ENCODE measurements at regions not wholly inside any gene's neighbourhood (a gene's known extent, or its start where the extent isn't known, plus 50 kb on each side); places are given as distances from the start of the nearest gene placed in this dataset.
"Not testable (repeated sequence)": the region's sequence is repeated elsewhere in the genome, so short reads cannot be mapped to it uniquely, and the experiment has no call there.

GRCh38 chr2:35199298-35199697 is 1156.3 kb upstream of the CRIM1 start:
- H3K4me3 ChIP-seq (ENCODE audit: low read depth, low read length): no peak overlapping the region
- no peak for DNase-seq (ENCODE audit: low read depth)
- TF ChIP-seq, protein P1, sequence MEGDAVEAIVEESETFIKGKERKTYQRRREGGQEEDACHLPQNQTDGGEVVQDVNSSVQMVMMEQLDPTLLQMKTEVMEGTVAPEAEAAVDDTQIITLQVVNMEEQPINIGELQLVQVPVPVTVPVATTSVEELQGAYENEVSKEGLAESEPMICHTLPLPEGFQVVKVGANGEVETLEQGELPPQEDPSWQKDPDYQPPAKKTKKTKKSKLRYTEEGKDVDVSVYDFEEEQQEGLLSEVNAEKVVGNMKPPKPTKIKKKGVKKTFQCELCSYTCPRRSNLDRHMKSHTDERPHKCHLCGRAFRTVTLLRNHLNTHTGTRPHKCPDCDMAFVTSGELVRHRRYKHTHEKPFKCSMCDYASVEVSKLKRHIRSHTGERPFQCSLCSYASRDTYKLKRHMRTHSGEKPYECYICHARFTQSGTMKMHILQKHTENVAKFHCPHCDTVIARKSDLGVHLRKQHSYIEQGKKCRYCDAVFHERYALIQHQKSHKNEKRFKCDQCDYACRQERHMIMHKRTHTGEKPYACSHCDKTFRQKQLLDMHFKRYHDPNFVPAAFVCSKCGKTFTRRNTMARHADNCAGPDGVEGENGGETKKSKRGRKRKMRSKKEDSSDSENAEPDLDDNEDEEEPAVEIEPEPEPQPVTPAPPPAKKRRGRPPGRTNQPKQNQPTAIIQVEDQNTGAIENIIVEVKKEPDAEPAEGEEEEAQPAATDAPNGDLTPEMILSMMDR (IDR thresholded peaks at IDR 0.05; ENCODE audit: low read depth, low read length): no peak
- TF ChIP-seq POLR2A (IDR thresholded peaks at IDR 0.05; ENCODE audit: extremely low read depth, insufficient read length): no peak
- TF ChIP-seq, protein P2, sequence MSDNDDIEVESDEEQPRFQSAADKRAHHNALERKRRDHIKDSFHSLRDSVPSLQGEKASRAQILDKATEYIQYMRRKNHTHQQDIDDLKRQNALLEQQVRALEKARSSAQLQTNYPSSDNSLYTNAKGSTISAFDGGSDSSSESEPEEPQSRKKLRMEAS (IDR thresholded peaks at IDR 0.05; ENCODE audit: low read depth, low read length): no peak

GRCh38 chr2:35185861-35186412 is 1169.6 kb upstream of the CRIM1 start:
- TF ChIP-seq MYC (IDR thresholded peaks at IDR 0.05; ENCODE audit: low read depth, low read length) (no peak), POLR2A (IDR thresholded peaks at IDR 0.05; ENCODE audit: extremely low read depth, insufficient read length) (no peak)
- TF ChIP-seq, protein P2 (IDR thresholded peaks at IDR 0.05; ENCODE audit: low read depth, low read length): no peak
- TF ChIP-seq, protein P1 (IDR thresholded peaks at IDR 0.05; ENCODE audit: low read depth, low read length): no peak
- no peak overlapping the region for H3K4me3 ChIP-seq (ENCODE audit: low read depth, low read length)
- no peak for DNase-seq (ENCODE audit: low read depth)

DNA sequence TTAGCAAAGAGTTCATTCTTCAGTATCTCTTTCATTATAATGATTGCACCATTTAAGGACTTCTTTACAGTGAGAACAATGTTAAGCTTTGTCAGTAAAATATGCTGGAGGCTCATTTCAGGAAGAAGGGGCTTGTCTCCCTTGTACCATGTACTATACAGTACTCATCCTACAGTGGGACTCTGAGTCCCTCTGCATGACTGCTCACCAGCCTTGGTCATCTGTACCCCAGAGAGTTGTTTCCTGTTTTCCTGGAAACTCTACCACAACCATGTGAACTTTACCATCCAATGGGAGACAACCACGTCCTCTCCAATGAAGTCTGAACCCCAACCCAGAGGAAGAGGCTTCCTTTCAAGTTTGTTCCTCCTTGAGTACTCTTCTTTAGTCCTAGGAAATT is 1171.1 kb upstream of the CRIM1 start:
- TF ChIP-seq, protein P2 (IDR thresholded peaks at IDR 0.05; ENCODE audit: low read depth, low read length): no peak
- TF ChIP-seq MYC (IDR thresholded peaks at IDR 0.05; ENCODE audit: low read depth, low read length) (no peak), POLR2A (IDR thresholded peaks at IDR 0.05; ENCODE audit: extremely low read depth, insufficient read length) (no peak)
- TF ChIP-seq, protein P1 (IDR thresholded peaks at IDR 0.05; ENCODE audit: low read depth, low read length): no peak
- no peak for DNase-seq (ENCODE audit: low read depth)
- no peak overlapping the region for H3K4me3 ChIP-seq (ENCODE audit: low read depth, low read length)

- not testable (repeated sequence) for DNase-seq (ENCODE audit: low read depth)
These were observed 1178.9 kb upstream of the CRIM1 start for GRCh38 chr2:35176726-35177125.

DNA sequence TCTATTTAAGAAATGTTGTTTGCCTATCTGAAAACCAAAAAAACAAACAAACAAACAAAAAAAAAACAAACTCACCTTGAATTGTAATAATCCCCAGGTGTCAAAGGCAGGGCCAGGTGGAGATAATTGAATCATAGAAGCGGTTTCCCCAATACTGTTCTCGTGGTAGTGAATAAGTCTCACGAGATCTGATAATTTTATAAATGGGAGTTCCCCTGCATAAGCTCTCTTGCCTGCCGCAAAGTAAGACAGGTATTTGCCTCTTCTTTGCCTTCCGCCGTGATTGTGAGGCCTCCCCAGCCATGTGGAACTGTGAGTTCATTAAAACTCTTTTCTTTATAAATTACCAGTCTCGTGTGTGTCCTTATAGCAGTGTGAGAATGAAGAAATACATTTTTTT is 1180.7 kb upstream of the CRIM1 start:
- no peak overlapping the region for H3K4me3 ChIP-seq (ENCODE audit: low read depth, low read length)
- TF ChIP-seq, protein P1 (IDR thresholded peaks at IDR 0.05; ENCODE audit: low read depth, low read length): no peak
- TF ChIP-seq, protein P2 (IDR thresholded peaks at IDR 0.05; ENCODE audit: low read depth, low read length): no peak
- TF ChIP-seq POLR2A (IDR thresholded peaks at IDR 0.05; ENCODE audit: extremely low read depth, insufficient read length) (no peak), MYC (IDR thresholded peaks at IDR 0.05; ENCODE audit: low read depth, low read length) (no peak)

More at GRCh38 chr2:35176726-35177125, 1178.9 kb upstream of the CRIM1 start:
- not testable (repeated sequence) for H3K4me3 ChIP-seq (ENCODE audit: low read depth, low read length)

GRCh38 chr2:35172687-35173086 is 1182.9 kb upstream of the CRIM1 start:
- no peak overlapping the region for H3K4me3 ChIP-seq (ENCODE audit: low read depth, low read length)
- TF ChIP-seq, protein P1 (IDR thresholded peaks at IDR 0.05; ENCODE audit: low read depth, low read length): no peak
- TF ChIP-seq MYC (IDR thresholded peaks at IDR 0.05; ENCODE audit: low read depth, low read length): no peak
- DNase-seq (ENCODE audit: low read depth): no peak

More for the DNA sequence above, 1180.7 kb upstream of the CRIM1 start:
- no peak for DNase-seq (ENCODE audit: low read depth)
